K562 (cell line): ENCODE measurements at regions not wholly inside any gene's neighbourhood (a gene's known extent, or its start where the extent isn't known, plus 50 kb on each side); places are given as distances from the start of the nearest gene placed in this dataset.

ENCODE experiments used
- ATAC-seq: fragments of 200-7000 bp; cut with Tn5 transposase; 3 replicates; pipeline ENCODE4 v1.9.1; 2020; ENCODE audit warnings: moderate library complexity
- BruUV-seq: library from RNA; stranded (reverse); fragments of 400-500 nt; replicated peaks from 2 replicates; lab custom pipeline; 2021; lab: Mats Ljungman, UMichigan
- CTCF ChIA-PET: fragments of 300-600 bp; formaldehyde crosslinking; extraction: SDS; loops from one replicate; lab custom pipeline; 2021; ENCODE audit warnings: low intra/inter-chr PET ratio; lab: Yijun Ruan, JAX
- POLR2A ChIA-PET: fragments of 300-600, 350-650 bp; sonication (Branson Sonifier 250); formaldehyde crosslinking; extraction: SDS; loops from one replicate; lab custom pipeline; 2021; ENCODE audit warnings: antibody characterized with exemption, inconsistent platforms; lab: Yijun Ruan, JAX
- DNase-seq, 4 experiments: peaks; one replicate each; pipeline versions ENCODE4 v3.0.0 to v3.0.0-alpha.2; 2011 to 2018; ENCODE audit warnings: low spot score in 3 of 4, mixed read lengths in 3 of 4; ENCODE audit errors: extremely low read depth in 1 of 4
- FAIRE-seq: peaks from 2 replicates; lab custom pipeline; 2011; peaks lifted over from hg19 to GRCh38; lab: Jason Lieb, UNC
- H2AFZ ChIP-seq: 2 replicates; pipeline ENCODE4 v1.6.0; 2011; ENCODE audit warnings: low read depth, low read length, control low read depth, inconsistent platforms
- H3K27ac ChIP-seq: fragments of 200-600 bp; 3 replicates; pipeline ENCODE4 v1.8.0; 2011; ENCODE audit warnings: low read depth, mild to moderate bottlenecking, control low read depth, inconsistent platforms, low read length, moderate library complexity, mixed read lengths; ENCODE audit errors: extremely low read depth
- H3K27me3 ChIP-seq, 2 experiments: fragments of 300-600 bp in 1 of 2; 2 replicates in 1 of 2; 3 replicates in 1 of 2; pipeline versions ENCODE4 v1.6.0 to v1.8.0; 2011; ENCODE audit warnings: inconsistent platforms in 2 of 2, low read length in 2 of 2, mild to moderate bottlenecking in 1 of 2, mixed read lengths in 1 of 2, moderate library complexity in 1 of 2; ENCODE audit not compliant: control insufficient read depth in 2 of 2, insufficient read depth in 2 of 2
- H3K36me3 ChIP-seq: fragments of 300-600 bp; 3 replicates; pipeline ENCODE4 v1.8.0; 2011; ENCODE audit warnings: mild to moderate bottlenecking, low read length, inconsistent platforms; ENCODE audit not compliant: control insufficient read depth, insufficient read depth
- H3K4me1 ChIP-seq, 2 experiments: fragments of 200-600 bp in 1 of 2; replicated peaks in 1 of 2; 2 replicates in 1 of 2; 3 replicates in 1 of 2; pipeline versions ENCODE4 v1.5.1 to v1.8.0; 2011; ENCODE audit warnings: inconsistent platforms in 2 of 2, low read length in 2 of 2, mild to moderate bottlenecking in 1 of 2, mixed read lengths in 1 of 2, moderate library complexity in 1 of 2; ENCODE audit not compliant: control insufficient read depth in 2 of 2, insufficient read depth in 2 of 2
- H3K4me2 ChIP-seq: 2 replicates; pipeline ENCODE4 v1.6.1; 2011; ENCODE audit warnings: low read length, control low read depth, inconsistent platforms, mixed read lengths; ENCODE audit not compliant: insufficient read depth
- H3K4me3 ChIP-seq: fragments of 200-600 bp; sonication (generic), shearing (Covaris generic); 2 replicates; pipeline ENCODE4 v1.5.1; 2016; ENCODE audit warnings: control low read depth, inconsistent platforms
- H3K79me2 ChIP-seq: fragments of 200-600 bp; 3 replicates; pipeline ENCODE4 v1.8.0; 2011; ENCODE audit warnings: low read length, inconsistent platforms; ENCODE audit not compliant: control insufficient read depth, insufficient read depth
- H3K9ac ChIP-seq, 2 experiments: 2 replicates each; pipeline versions ENCODE4 v1.6.0 to v1.6.1; 2011; ENCODE audit warnings: low read depth in 2 of 2, low read length in 2 of 2, control low read depth in 1 of 2, inconsistent platforms in 1 of 2, mild to moderate bottlenecking in 1 of 2, mixed read lengths in 1 of 2; ENCODE audit not compliant: insufficient read depth in 1 of 2
- H3K9me1 ChIP-seq: one replicate; pipeline ENCODE4 v1.6.0; 2011; ENCODE audit warnings: inconsistent platforms, mild to moderate bottlenecking, low read length, moderate library complexity; ENCODE audit not compliant: control insufficient read depth, insufficient read depth
- H3K9me3 ChIP-seq: replicated peaks from 2 replicates; pipeline ENCODE4 v1.5.1; 2011; ENCODE audit warnings: low read depth, low read length, inconsistent platforms; ENCODE audit not compliant: control insufficient read depth, insufficient read depth
- H4K20me1 ChIP-seq: replicated peaks from 2 replicates; pipeline ENCODE4 v1.6.1; 2011; ENCODE audit warnings: low read length, inconsistent platforms, mixed read lengths; ENCODE audit not compliant: control insufficient read depth, insufficient read depth
- CBX2 ChIP-seq: fragments of 200-600 bp; sonication (generic); IDR thresholded peaks from one replicate; pipeline ENCODE4 v1.6.1; 2012; ENCODE audit warnings: mild to moderate bottlenecking, low read length, inconsistent platforms; ENCODE audit not compliant: insufficient read depth, poor library complexity, severe bottlenecking
- CREBBP ChIP-seq: IDR thresholded peaks from one replicate; pipeline ENCODE4 v1.6.1; 2012; ENCODE audit warnings: low read depth, mild to moderate bottlenecking, control low read depth, inconsistent platforms, low read length
- FOXA3 ChIP-seq, 2 experiments: fragments of 450-650 bp in 1 of 2; sonication (generic) in 1 of 2; formaldehyde crosslinking; IDR thresholded peaks in 1 of 2; conservative IDR thresholded peaks in 1 of 2; 2 replicates each; pipeline versions ENCODE4 v1.4.0 to v1.8.0; 2020 to 2022; ENCODE audit warnings: mild to moderate bottlenecking in 2 of 2, missing genetic modification reagents in 1 of 2
- HSF4 ChIP-seq: fragments of 250-450 bp; sonication (Bioruptor Pico); IDR thresholded peaks from 2 replicates; pipeline ENCODE4 v2.1.2; 2022; ENCODE audit warnings: mild to moderate bottlenecking, moderate library complexity, borderline replicate concordance
- ZC3H11A ChIP-seq: IDR thresholded peaks from 2 replicates; pipeline ENCODE4 v1.6.1; 2012; ENCODE audit warnings: low read depth, low read length, improper control_type of control experiment
- ZNF668 ChIP-seq: fragments of 250-450 bp; sonication (Bioruptor Pico); IDR thresholded peaks from 2 replicates; pipeline ENCODE4 v1.8.0; 2022; ENCODE audit warnings: mild to moderate bottlenecking, inconsistent platforms
- WGBS: fragments of 100-300 bp; shearing (Covaris generic); methylation state at CpG from one replicate; pipeline ENCODE4 v1.1.6; 2016; ENCODE audit warnings: low coverage, mixed read lengths; ENCODE audit not compliant: insufficient coverage; ENCODE audit errors: missing lambda C conversion rate; 5-methylcytosine and 5-hydroxymethylcytosine counted together
- in situ Hi-C: fragments of 300-500 bp; cut with MboI; formaldehyde crosslinking; loops from 4 replicates; pipeline ENCODE4 v1.15.0; 2018; ENCODE audit warnings: inconsistent platforms, mixed read lengths
- intact Hi-C: fragments of 100-400 bp; cut with micrococcal nuclease; formaldehyde crosslinking; loops from 2 replicates; pipeline ENCODE4 v1.14.2; 2022
- TF ChIP-seq, protein P1 (sequence below), 2 experiments: fragments of 250-450 bp in 1 of 2; fragments of 450-650 bp in 1 of 2; sonication (Bioruptor Pico) in 1 of 2; IDR thresholded peaks; 2 replicates each; pipeline versions ENCODE4 v1.6.1 to v1.8.0; 2016 to 2021; ENCODE audit warnings: mild to moderate bottlenecking in 2 of 2, moderate library complexity in 2 of 2, missing compliant biosample characterization in 1 of 2, missing genetic modification characterization in 1 of 2
- TF ChIP-seq, protein P2 (sequence below): fragments of 450-650 bp; IDR thresholded peaks from 2 replicates; pipeline ENCODE4 v1.6.1; 2016

DNA sequence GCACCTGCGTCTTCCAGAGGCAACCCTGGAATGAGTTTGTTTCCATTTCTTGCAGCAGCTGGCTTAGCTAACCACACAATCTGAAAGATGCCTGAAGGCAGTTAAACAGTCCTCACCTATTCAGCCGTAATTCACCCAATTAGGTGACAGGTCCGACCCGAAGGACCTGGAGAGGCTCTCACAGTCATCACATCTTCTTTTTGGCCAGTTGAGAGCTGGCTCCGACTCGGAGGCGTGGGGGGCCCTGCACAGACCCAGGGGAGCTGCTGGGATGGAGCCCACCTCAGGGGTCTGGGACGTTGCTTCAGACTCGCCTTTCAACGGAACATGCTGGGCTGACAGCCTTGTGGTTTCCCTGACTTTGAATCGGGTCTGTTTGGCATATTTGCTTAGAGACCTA is 187.3 kb downstream of the RTP5 start:
- no peaks in the 10 kb centered on the region for H3K36me3 ChIP-seq
- no peak overlapping the region for H3K9ac ChIP-seq
- H3K27ac ChIP-seq = no peak overlapping the region
- TF ChIP-seq FOXA3 (CRISPR knock-in tag; conservative IDR thresholded peaks at IDR 0.05 in 1 of 2, IDR thresholded peaks at IDR 0.05 in 1 of 2) = no peak
- peak; percentile 22 for TF ChIP-seq CBX2
- peaks cover 36 to 54% of the 10 kb centered on the region in 2 experiments for H3K27me3 ChIP-seq
- no peaks in the 10 kb centered on the region for H3K9me1 ChIP-seq
- no peaks in the 10 kb centered on the region for H3K9me3 ChIP-seq
- CTCF ChIA-PET = no interaction called here
- peaks cover 0 to 10% of the 10 kb centered on the region in 2 experiments; a peak in 2 of 5 replicates for H3K4me1 ChIP-seq
- FAIRE-seq (no peak), ATAC-seq (no peak), DNase-seq (no peak)
- H2AFZ ChIP-seq = no peak overlapping the region
- H3K79me2 ChIP-seq = no peaks in the 10 kb centered on the region
- no peak overlapping the region for H3K4me3 ChIP-seq
- no peak overlapping the region for H3K4me2 ChIP-seq
- intact Hi-C loops = no loop called here
- POLR2A ChIA-PET = no interaction called here
- WGBS = 1% methylated on average over 10 of the region's 11 CpGs
- H4K20me1 ChIP-seq = no peaks in the 10 kb centered on the region
- no TSS peak for BruUV-seq
- in situ Hi-C loops = no loop called here

- H3K9me3 ChIP-seq = no peaks in the 10 kb centered on the region
- no peaks in the 10 kb centered on the region for H3K79me2 ChIP-seq
- H3K4me3 ChIP-seq = no peak overlapping the region
- no peaks in the 10 kb centered on the region for H4K20me1 ChIP-seq
- BruUV-seq = no TSS peak
- CTCF ChIA-PET = no interaction called here
- no peak overlapping the region for H3K9ac ChIP-seq
- POLR2A ChIA-PET = no interaction called here
- peaks cover 0 to 10% of the 10 kb centered on the region in 2 experiments; a peak in 2 of 5 replicates for H3K4me1 ChIP-seq
- FAIRE-seq (no peak), DNase-seq (no peak), ATAC-seq (no peak)
- H3K27ac ChIP-seq = no peak overlapping the region
- peaks cover 32 to 51% of the 10 kb centered on the region in 2 experiments for H3K27me3 ChIP-seq
- no peak overlapping the region for H3K4me2 ChIP-seq
- H3K36me3 ChIP-seq = no peaks in the 10 kb centered on the region
- 2% methylated on average over 13 of the region's 19 CpGs for WGBS
- in situ Hi-C loops = no loop called here
- no peaks in the 10 kb centered on the region for H3K9me1 ChIP-seq
- no peak overlapping the region for H2AFZ ChIP-seq
- intact Hi-C loops = no loop called here
- TF ChIP-seq ZNF668 (no peak), ZC3H11A (no peak), CREBBP (no peak), HSF4 (no peak), CBX2 (peak; percentile 50)
- TF ChIP-seq, protein P1, sequence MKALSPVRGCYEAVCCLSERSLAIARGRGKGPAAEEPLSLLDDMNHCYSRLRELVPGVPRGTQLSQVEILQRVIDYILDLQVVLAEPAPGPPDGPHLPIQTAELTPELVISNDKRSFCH (CRISPR knock-in tag; IDR thresholded peaks at IDR 0.05) = no peak
- TF ChIP-seq, protein P1 (tag; IDR thresholded peaks at IDR 0.05) = no peak
- TF ChIP-seq, protein P2, sequence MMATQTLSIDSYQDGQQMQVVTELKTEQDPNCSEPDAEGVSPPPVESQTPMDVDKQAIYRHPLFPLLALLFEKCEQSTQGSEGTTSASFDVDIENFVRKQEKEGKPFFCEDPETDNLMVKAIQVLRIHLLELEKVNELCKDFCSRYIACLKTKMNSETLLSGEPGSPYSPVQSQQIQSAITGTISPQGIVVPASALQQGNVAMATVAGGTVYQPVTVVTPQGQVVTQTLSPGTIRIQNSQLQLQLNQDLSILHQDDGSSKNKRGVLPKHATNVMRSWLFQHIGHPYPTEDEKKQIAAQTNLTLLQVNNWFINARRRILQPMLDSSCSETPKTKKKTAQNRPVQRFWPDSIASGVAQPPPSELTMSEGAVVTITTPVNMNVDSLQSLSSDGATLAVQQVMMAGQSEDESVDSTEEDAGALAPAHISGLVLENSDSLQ = no peak
These were observed 188.0 kb downstream of the RTP5 start for GRCh38 chr2:242057379-242058040.
